DOHH2 (cell line): ENCODE measurements at regions not wholly inside any gene's neighbourhood (a gene's known extent, or its start where the extent isn't known, plus 50 kb on each side); places are given as distances from the start of the nearest gene placed in this dataset.

Source experiments
- CTCF ChIP-seq: fragments of 200-600 bp; sonication (generic); IDR thresholded peaks from one replicate; pipeline ENCODE4 v1.5.1; 2014; ENCODE audit warnings: antibody characterized with exemption, mild to moderate bottlenecking, low read depth, low read length; ENCODE audit not compliant: poor library complexity, severe bottlenecking
- EZH2phosphoT487 ChIP-seq: fragments of 200-600 bp; sonication (generic); IDR thresholded peaks from 2 replicates; pipeline ENCODE4 v1.6.1; 2017; ENCODE audit warnings: borderline replicate concordance, mild to moderate bottlenecking, antibody characterized with exemption, low read length, moderate library complexity, mixed read lengths

DNA sequence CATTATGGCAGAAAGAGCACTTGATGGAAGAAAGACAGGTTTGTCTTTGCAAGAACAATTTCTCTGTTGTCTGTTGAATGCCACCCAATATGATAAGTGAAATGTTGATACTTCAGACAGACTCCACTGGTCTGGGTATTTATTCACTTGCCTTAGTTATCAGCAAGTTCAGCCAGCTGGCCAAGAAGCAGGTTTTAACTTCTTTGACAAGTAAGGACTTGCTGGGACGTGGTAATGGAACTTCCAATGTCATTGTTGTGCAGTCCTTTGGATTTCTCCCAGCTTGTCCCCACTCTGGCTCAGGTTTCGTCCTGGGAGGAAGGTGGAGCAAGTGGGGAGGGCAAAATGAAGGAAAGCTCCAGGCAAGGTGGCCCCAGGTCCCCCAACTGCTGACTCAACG is 497.4 kb downstream of the RPS24 start:
- TF ChIP-seq CTCF (no peak), EZH2phosphoT487 (no peak)
